ENCODE measurements at regions not wholly inside any gene's neighbourhood (a gene's known extent, or its start where the extent isn't known, plus 50 kb on each side); places are given as distances from the start of the nearest gene placed in this dataset.

GRCh38 chr2:234422273-234422732 is 74.6 kb downstream of the ARL4C start:
- H3K27ac ChIP-seq (ENCODE audit: extremely low read length, insufficient read depth, low read length) = no peak overlapping the region
- peak; percentile 74 for DNase-seq (ENCODE audit: low spot score)
- no peaks in the 10 kb centered on the region for H3K79me2 ChIP-seq (ENCODE audit: insufficient read depth, low read length)
- intact Hi-C loops (cut with micrococcal nuclease; ENCODE audit: unreplicated experiment) = no loop called here
- peaks cover 0 to 1% of the 10 kb centered on the region in 2 experiments; a peak in 1 of 5 replicates for H3K27me3 ChIP-seq (ENCODE audit: control insufficient read depth in 1 of 2, insufficient read depth in 2 of 2, low read length in 2 of 2)
- H4K20me1 ChIP-seq (ENCODE audit: insufficient read depth, low read length) = no peaks in the 10 kb centered on the region
- peak; percentile 59 for ATAC-seq
- CTCF ChIA-PET (ENCODE audit: low intra/inter-chr PET ratio, low total read pairs) = no interaction called here
- H3K4me1 ChIP-seq (ENCODE audit: insufficient read depth, low read length) = peaks cover 10% of the 10 kb centered on the region; the same call in 1 of the 2 replicates
- FAIRE-seq = no peak
- H2AFZ ChIP-seq (ENCODE audit: low read length) = no peak overlapping the region
- no peak overlapping the region for H3K4me3 ChIP-seq (replicated peaks in 1 of 3; ENCODE audit: insufficient read depth in 1 of 3, low read depth in 2 of 3, low read length in 3 of 3)
- POLR2A ChIA-PET = no interaction called here
- no peaks in the 10 kb centered on the region for H3K9me3 ChIP-seq (ENCODE audit: low read length)
- H3K36me3 ChIP-seq (replicated peaks in 1 of 2; ENCODE audit: control insufficient read depth in 1 of 2, insufficient read depth in 2 of 2, low read length in 2 of 2) = no peaks in the 10 kb centered on the region
- no TSS peak for BruUV-seq (replicated peaks)
- H3K9ac ChIP-seq (ENCODE audit: insufficient read depth, low read depth, low read length) = no peak overlapping the region
- 1% methylated on average over 4 of the region's 4 CpGs for WGBS (ENCODE audit: low lambda C conversion rate)
- H3K4me2 ChIP-seq (ENCODE audit: low read depth, low read length) = no peak overlapping the region
- in situ Hi-C loops (cut with HindIII; ENCODE audit: extremely low pct_ligation_motif_present, low pct_unique_long_range_greater_than_20kb) = no loop called here
- TF ChIP-seq ZSCAN21 (CRISPR knock-in tag; IDR thresholded peaks at IDR 0.05; ENCODE audit: borderline replicate concordance) = no peak
- no peak for TF ChIP-seq WIZ (CRISPR knock-in tag; IDR thresholded peaks at IDR 0.05)
- peak; percentile 68 for TF ChIP-seq ZNF24 (IDR thresholded peaks at IDR 0.05)
- 0 out of 4 replicates have a peak, but pooled peaks of 1 of the 2 experiments have one; percentile 19 for TF ChIP-seq ATF4 (CRISPR knock-in tag; IDR thresholded peaks at IDR 0.05)
- TF ChIP-seq KDM3A (CRISPR knock-in tag; IDR thresholded peaks at IDR 0.05; ENCODE audit: low read depth) = no peak
- peak; percentile 87 for TF ChIP-seq ARID3A (IDR thresholded peaks at IDR 0.05; ENCODE audit: low read depth, low read length)
- no peak for TF ChIP-seq FOXC1 (CRISPR knock-in tag; IDR thresholded peaks at IDR 0.05; ENCODE audit: borderline replicate concordance)
- TF ChIP-seq ATF6 (CRISPR knock-in tag; conservative IDR thresholded peaks at IDR 0.05) = no peak
- no peak for TF ChIP-seq ETS1 (CRISPR knock-in tag; IDR thresholded peaks at IDR 0.05)
- TF ChIP-seq FIP1L1 (IDR thresholded peaks at IDR 0.05; ENCODE audit: borderline replicate concordance, insufficient read depth, low read depth, low read length) = no peak
- TF ChIP-seq ZNF710 (CRISPR knock-in tag; IDR thresholded peaks at IDR 0.05; ENCODE audit: borderline replicate concordance) = no peak
- peak; percentile 80 for TF ChIP-seq FOSL2 (CRISPR knock-in tag; IDR thresholded peaks at IDR 0.05)
- TF ChIP-seq POLR2G (IDR thresholded peaks at IDR 0.05; ENCODE audit: low read depth, low read length) = no peak
- peak; percentile 43; the same call in 1 of the 2 replicates for TF ChIP-seq MNT (IDR thresholded peaks at IDR 0.05)
- 0 out of 2 replicates have a peak, but pooled peaks have one; percentile 5 for TF ChIP-seq MAFF (IDR thresholded peaks at IDR 0.05; ENCODE audit: low read depth, low read length)

Data from HepG2 (cell line).